ENCODE measurements at regions not wholly inside any gene's neighbourhood (a gene's known extent, or its start where the extent isn't known, plus 50 kb on each side); places are given as distances from the start of the nearest gene placed in this dataset.

GRCh38 chr20:11101696-11102095 lies 427.9 kb upstream of the JAG1 start:
- TF ChIP-seq CTCF (IDR thresholded peaks at IDR 0.05; ENCODE audit: low read length), result no peak
- TF ChIP-seq EZH2 (optimal IDR thresholded peaks at IDR 0.05; ENCODE audit: low read depth, low read length), result no peak
- TF ChIP-seq EZH2phosphoT487 (IDR thresholded peaks at IDR 0.05; ENCODE audit: low read length), result no peak
